GM18505 (cell line): ENCODE measurements at regions not wholly inside any gene's neighbourhood (a gene's known extent, or its start where the extent isn't known, plus 50 kb on each side); places are given as distances from the start of the nearest gene placed in this dataset.
"Not testable (repeated sequence)": the region's sequence is repeated elsewhere in the genome, so short reads cannot be mapped to it uniquely, and the experiment has no call there.

ENCODE experiments used
- ATAC-seq: cut with Tn5 transposase; IDR thresholded peaks from one replicate; pipeline ENCODE4 v1.9.1; 2021; ENCODE audit not compliant: unreplicated experiment
- POLR2A ChIP-seq: IDR thresholded peaks from 4 replicates; pipeline ENCODE4 v1.6.1; 2011; ENCODE audit warnings: borderline replicate concordance; ENCODE audit not compliant: insufficient read depth, insufficient read length; ENCODE audit errors: extremely low read depth

DNA sequence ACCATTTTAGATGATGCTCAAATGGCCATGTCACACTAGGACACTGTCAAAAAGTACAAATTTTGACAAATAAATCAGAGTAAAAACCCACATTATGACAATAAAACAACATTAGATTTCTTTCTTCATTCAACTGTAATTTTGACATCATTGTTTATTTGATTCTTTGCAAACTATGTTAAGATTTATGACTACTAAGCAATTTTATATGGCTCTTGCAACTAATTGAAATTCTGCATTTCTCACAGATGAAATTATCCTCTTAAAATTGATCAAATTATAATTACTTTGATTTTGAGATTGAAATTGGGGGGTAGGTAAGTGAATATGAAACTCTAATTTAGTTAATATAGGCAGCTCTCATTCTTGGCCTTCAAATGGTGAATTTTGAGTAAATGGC lies 59.8 kb downstream of the ATOH1 start:
- no peak for TF ChIP-seq POLR2A
- ATAC-seq: no peak

DNA sequence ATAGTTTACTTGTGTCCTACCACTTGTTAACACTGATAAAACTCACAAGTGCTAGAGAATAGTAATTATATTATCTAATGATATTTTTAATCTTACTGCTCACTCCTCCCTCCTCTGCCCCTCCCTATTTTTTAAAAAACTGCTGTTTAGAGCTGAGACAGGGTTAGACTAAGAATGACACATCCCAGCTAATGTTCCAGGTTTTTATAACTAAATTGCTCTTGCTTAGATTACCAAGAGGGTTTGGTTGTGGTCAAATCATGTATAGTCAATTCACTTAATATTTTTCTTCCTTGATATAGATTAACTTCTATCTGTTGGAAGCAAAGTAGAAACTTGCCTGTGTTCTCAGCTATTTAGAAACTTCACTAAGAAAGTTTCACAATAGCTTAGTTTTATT lies 60.2 kb downstream of the ATOH1 start:
- no peak for ATAC-seq
- TF ChIP-seq POLR2A: no peak

- no peak for ATAC-seq
- no peak for TF ChIP-seq POLR2A
Measured at GRCh38 chr4:93891244-93891643, 62.7 kb downstream of the ATOH1 start.

DNA sequence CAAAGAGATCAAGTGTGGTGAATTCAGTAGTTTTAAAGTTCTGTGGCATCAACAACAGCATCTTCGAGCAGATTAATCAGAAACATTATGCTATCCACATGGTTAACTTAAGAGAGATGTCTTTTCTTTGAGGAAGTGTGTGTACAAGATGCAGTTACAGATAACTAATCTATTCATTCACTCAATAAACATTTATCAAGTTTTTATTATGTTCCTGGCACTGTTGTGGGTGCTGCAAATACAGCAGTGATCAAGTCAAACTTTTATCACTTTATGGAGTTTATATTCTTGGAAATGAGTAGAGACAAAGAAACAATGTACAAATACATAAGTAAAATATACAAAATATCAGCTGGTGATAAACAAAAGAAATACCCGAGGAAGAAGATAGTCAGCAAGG lies 66.4 kb downstream of the ATOH1 start:
- no peak for TF ChIP-seq POLR2A
- ATAC-seq: no peak

DNA sequence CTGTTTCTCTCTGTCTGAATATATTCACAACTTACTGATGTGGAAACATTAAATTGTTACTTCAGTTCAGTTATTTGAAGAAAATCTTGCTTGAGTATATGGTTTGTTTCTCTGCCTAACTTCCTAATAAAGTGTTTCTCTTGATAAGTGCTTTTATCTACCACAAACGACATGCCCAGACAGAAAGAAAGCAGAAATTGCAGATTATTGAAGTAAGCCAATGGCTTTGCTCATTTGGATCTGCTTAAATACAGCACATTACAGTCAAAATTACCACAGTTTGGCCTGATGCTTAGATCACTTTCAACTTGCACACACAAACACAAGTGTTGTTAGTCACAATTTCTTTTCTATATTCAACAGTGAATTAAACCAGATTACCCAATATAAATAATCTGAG lies 68.0 kb downstream of the ATOH1 start:
- no peak for ATAC-seq
- no peak for TF ChIP-seq POLR2A

GRCh38 chr4:93897559-93897958 lies 69.0 kb downstream of the ATOH1 start:
- ATAC-seq: peak; percentile 85
- no peak for TF ChIP-seq POLR2A

- ATAC-seq: no peak
- no peak for TF ChIP-seq POLR2A
Measured at GRCh38 chr4:93908778-93909177, 80.2 kb downstream of the ATOH1 start.

DNA sequence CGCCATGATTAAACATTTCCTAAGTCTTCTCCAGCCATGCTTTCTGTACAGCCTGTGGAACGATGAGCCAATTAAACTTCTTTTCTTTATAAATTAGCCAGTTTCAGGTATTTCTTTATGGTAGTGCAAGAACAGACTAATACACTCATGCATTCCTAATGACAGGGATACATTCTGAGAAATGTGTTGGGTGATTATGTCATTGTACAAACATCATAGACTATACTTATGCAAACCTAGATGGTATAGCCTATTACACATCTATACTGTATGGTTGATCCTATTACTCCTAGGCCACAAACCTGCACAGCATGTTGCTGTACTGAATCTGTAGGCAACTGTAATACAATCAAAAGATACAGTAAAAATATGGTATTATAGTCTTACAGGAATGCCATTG lies 83.1 kb downstream of the ATOH1 start:
- ATAC-seq: no peak
- TF ChIP-seq POLR2A: no peak

GRCh38 chr4:93912146-93912545 lies 83.6 kb downstream of the ATOH1 start:
- ATAC-seq: no peak
- no peak for TF ChIP-seq POLR2A

DNA sequence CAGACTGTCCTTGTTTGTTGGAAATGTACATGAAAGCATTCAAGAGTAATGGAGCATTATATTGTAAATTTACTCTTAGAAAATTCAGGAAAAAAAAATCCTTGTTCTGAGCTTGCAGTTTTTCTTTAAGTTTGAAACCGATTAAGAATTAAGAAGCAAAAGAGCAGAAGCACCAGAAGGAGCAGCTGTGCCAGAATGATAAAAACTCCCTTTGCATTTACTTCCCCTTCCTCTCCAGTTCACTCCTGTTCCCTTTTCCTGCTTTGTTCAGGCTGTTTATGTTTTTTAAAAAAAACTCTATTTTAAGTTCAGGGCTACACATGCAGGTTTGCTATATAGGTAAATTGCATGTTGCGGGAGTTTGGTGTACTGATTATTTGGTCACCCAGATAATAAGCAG lies 90.3 kb downstream of the ATOH1 start:
- TF ChIP-seq POLR2A: no peak
- ATAC-seq: no peak

GRCh38 chr4:93923570-93923969 lies 95.0 kb downstream of the ATOH1 start:
- not testable (repeated sequence) for ATAC-seq

DNA sequence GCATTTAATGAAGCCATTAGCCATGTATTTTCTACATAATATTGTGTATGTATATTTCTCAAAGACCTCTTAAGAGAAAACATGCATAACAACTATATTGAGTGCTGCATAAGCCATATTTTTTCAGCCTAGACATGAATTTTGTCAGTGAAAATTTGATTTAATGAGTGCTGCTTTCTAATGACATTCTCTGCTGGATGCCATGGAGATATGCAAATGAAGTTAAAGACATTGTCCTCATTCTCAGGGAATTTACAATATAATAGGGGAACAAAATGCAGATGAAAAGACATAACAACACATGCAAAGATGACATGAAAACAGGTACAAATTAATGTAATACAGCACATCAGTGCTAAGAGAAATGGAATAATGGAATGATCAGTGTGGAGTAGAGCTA lies 118.7 kb downstream of the ATOH1 start:
- no peak for TF ChIP-seq POLR2A
- ATAC-seq: no peak

DNA sequence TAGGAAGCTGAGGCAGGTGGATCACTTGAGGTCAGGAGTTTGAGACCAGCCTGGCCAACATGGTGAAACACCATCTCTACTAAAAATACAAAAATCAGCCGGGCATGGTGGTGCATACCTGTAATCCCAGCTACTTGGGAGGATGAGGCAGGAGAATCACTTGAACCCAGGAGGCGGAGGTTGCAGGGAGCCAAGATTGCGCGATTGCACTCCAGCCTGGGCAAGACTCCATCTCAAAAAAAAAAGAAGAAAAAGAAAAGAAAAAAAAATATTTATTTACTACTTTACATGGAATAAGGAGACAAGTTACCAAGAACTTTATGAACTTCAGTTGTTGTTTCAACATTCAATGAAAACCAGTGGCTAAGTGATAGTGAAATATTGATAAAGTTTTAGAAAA lies 121.7 kb downstream of the ATOH1 start:
- not testable (repeated sequence) for ATAC-seq

DNA sequence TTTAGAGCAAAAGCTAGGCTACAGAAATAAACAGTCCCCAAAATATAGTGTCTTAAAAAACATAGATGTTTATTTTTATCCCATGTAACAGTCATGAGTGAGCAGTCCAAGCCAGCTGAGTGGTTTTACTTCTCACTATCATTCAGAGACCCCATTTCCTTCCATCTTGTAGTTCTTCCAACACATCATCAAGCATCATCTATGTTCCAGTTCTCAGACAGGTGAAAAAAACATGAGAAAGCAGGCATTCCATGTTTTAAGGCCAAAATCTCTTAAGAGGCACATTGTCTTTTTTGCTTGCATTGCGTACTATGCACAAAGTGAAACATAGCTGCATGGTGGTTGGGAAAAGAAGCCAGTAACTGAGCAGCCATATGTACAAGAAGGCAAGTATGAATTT lies 128.6 kb downstream of the ATOH1 start:
- ATAC-seq: no peak
- no peak for TF ChIP-seq POLR2A

DNA sequence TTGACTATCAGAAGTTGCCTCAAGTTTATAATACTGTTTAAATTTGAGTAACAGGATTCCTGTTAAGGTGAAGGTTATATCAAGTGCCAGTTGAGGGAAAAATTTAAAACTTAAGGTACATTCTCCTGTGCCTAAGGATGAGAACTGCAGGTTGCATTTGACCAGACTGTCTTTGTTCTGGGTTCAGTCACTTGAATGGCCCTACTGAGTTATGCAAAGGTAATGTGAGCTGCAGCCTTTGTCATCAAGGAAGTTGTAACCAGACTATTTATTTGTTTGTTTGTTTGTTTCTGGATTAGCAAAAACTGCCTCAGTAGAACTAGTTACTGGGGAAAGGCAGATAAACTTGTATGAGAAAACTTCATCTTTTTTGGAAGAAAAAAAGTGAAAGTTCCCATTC lies 131.9 kb downstream of the ATOH1 start:
- no peak for TF ChIP-seq POLR2A
- ATAC-seq: no peak

GRCh38 chr4:93960916-93961315 lies 132.4 kb downstream of the ATOH1 start:
- ATAC-seq: no peak
- TF ChIP-seq POLR2A: no peak
